GF-D8 (cell line): ENCODE measurements at regions not wholly inside any gene's neighbourhood (a gene's known extent, or its start where the extent isn't known, plus 50 kb on each side); places are given as distances from the start of the nearest gene placed in this dataset.

ENCODE experiments used
- DNase-seq: peaks from one replicate; lab custom pipeline; 2025; lab: John Stamatoyannopoulos, UW

DNA sequence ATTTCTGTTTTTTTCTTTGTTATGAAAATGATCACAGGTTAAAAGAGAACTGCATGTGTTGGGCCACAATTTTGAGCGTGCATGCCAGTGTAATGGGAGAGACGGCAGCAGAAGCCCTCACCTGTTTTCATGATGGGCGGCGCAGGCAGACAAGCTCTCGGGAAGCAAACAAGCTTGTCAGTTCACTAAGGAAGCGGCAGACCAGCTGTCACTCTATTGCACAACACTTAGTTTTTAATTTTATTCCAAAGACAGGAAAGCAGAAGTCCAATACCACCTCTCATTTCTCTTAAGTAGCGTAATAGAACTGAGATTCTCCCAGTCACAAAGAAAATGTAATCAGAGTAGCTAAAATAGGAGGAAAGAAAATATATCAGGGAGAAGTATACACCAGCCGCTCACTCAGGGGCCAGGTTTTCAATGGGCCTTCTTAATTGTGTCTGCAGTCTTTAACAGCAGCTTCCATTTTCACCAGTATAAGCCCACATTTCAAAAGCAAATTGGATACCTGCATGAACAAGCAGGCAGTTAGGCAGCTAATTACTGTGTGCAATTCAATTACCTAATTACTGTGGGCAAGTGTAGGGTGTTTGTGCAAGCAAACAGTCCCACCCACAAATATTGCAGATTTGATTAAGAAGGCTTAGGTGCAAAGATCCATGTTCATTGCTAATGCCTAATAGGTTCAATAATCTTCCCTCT lies 711.4 kb downstream of the DIAPH3 start:
- DNase-seq, result peak; percentile 58

DNA sequence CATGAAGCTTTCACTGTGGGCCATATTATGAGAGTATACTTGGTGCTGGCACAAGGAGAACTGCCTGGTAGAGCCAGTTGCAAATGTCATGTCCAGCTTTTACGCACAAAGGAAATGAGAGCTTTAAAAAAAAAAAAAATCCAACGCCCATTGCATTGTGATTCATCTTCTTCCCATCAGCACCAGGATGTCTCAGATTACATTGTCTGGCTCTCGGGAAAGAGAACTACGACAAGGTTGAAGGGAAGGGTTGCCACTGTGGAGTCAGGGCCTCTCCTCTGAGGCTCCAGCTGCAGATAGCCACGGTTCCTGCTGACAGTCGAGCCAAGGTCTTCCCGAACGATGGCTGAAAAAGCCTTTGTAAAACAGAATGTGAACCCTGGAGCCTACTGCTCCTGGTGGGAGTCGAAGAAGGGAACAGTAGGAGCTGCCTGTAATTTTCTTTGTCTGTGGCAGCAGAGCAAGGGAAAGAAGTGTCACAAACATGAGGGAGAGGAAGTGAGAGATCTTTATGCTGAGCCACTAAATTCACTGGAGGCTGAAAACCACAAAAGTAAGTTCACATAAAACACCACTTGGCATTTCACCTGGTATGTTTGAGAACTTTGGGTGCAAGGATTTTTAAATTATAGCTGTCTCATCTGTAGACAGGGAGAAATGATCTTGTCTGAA lies 704.7 kb downstream of the DIAPH3 start:
- DNase-seq, result no peak

DNA sequence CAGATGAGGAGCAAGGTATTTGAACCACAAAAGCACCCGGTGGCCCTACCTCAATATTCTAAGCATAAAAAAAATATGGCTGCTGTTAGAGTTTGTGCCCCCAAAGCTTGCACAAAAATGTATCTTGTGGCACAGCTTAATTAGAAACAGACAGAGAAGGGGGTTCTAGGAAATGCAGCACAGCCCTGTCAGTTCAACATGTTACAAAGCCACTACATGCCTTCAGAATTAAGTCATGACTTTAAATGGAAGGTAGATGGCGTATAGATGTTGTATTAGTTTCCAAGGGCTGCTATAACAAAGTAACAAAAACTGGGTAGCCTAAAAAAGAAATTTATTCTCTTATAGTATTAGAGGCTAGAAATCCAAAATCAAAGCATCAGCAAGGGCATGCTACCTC lies 703.8 kb downstream of the DIAPH3 start:
- no peak for DNase-seq

GRCh38 chr13:59461411-59461810 lies 702.3 kb downstream of the DIAPH3 start:
- DNase-seq, result no peak

- DNase-seq, result no peak
Observed at GRCh38 chr13:59463023-59463422, 700.7 kb downstream of the DIAPH3 start.

- no peak for DNase-seq
Observed at GRCh38 chr13:59464926-59465325, 698.8 kb downstream of the DIAPH3 start.

DNA sequence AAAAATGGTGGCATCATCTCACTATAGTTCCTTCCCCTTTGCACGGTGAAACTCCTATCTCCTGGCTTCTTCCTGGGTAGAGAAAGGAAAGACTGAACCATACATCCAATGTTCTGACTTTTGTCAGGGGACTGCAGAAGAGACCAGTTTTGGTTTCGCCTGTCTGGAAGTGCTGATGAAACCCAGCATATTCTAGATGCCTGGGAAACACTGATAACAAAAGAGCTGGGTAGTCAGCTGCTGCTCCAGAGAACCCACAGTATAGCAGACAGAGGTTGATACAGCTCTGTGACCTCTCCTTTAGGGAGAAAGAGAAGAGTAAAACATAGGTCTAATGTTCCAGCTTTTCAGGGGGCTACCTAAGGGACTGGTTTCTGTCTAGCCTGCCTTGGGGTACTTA lies 695.3 kb downstream of the DIAPH3 start:
- DNase-seq, result no peak

DNA sequence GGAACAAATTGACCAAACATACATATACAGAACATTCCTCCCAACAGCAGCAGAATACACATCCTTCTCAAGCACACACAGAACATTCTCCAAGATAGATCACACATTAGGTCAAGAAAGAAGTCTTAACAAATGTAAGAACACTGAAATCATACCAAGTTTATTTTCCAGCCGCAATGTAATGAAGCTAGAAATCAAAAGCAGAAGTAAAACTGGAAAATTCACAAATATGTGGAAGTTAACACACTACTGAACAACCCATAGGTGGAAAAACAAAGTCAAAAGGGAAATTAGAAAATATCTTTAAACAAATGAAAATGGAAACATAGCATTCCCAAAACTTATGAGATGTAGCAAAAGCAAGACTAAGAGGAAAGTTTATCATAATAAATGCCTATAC lies 692.6 kb downstream of the DIAPH3 start:
- DNase-seq, result no peak

- no peak for DNase-seq
Observed at GRCh38 chr13:59472134-59472533, 691.6 kb downstream of the DIAPH3 start.

GRCh38 chr13:59474696-59475095 lies 689.0 kb downstream of the DIAPH3 start:
- DNase-seq, result no peak

- no peak for DNase-seq
Observed at GRCh38 chr13:59475911-59476310, 687.8 kb downstream of the DIAPH3 start.

DNA sequence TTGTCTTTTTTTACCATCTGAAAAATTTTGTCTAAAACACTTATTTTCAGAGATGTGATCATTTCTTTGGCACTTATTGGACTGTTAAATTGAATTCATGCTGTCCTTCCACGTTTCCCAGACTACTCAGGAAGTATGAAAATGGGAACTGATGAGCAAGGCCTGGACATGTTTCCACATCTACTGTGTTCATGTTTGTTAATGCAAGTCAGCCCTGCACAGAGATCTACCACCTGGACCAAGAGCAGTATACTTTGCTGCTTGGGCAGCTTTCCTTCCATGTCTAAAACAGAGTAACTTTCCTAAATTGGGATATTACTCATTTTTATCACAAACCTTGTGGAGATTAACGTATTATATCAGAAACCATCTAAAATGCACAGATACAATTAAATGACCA lies 687.4 kb downstream of the DIAPH3 start:
- DNase-seq, result no peak

DNA sequence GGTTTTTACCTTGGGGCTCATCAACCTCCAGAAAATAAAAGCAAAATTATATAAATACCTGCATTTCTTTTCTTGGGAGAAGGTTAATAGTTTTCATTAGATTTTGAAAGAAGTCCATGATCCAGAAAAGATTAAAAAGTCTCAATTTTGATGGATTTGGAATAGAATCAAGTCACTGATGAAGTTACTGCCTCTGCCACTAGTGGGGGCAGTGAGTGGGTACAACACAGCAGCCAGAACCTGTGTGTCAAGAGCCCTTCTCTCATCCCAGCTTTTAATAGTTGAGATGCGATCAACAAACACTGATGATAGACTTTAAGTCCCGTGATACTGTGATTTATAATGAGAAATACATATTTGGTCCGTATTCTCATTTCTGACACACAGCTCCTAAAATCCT lies 686.7 kb downstream of the DIAPH3 start:
- DNase-seq, result no peak

DNA sequence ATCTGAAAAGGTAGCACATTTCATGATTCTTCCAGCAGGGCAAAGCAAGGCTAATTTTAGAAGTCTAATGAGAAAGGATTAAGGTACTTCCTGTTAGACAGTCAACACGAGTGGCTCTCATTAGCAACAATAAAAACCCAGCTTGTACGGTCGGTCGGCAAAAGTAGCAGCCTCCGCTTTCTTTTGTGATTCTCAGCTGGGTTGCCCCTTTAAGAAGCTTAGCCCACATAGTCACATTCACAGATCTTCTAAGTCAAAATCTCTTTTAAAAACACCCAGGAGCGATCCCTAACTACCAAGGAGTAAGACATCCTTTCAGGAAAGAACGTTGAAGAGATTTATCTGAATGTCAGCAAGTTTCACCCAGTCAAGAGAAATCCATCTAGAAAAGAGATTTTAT lies 684.8 kb downstream of the DIAPH3 start:
- no peak for DNase-seq

- DNase-seq, result no peak
Observed at GRCh38 chr13:59479629-59480028, 684.1 kb downstream of the DIAPH3 start.

GRCh38 chr13:59480396-59481259 lies 683.1 kb downstream of the DIAPH3 start:
- no peak for DNase-seq

DNA sequence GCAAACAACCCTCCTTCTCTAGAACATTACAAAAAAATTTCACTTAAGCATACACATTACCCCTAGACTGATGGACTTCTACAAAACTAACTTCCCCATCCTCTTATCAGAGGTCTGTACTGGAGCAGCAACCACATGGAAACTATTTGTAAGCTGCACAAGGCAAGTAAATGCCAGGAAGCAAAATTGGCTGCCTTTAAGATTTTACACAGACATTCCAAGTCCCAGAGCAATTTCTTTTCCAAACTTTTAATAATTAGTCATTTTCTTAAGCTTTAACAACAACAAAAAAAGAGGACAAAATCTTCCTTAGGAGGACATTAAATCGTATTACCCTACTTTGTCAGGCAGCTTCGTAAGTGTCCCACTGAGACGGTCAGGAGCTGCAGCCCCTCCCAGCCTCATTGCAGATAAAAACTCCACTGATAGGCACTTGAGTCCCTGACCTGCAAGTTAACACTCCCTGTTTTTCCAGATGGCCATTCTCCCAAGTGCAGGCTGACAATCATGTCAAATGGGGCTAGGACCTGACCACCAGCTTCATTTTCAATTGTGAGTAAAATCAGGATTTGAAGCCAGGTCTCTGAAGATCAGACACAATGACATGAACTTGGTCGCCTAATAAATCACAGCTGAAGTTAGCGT lies 680.1 kb downstream of the DIAPH3 start:
- no peak for DNase-seq

GRCh38 chr13:59487883-59488282 lies 675.8 kb downstream of the DIAPH3 start:
- no peak for DNase-seq

- DNase-seq, result no peak
Observed at GRCh38 chr13:59488436-59488835, 675.3 kb downstream of the DIAPH3 start.

GRCh38 chr13:59490651-59491050 lies 673.1 kb downstream of the DIAPH3 start:
- DNase-seq, result no peak

- no peak for DNase-seq
Observed at GRCh38 chr13:59492030-59492636, 671.6 kb downstream of the DIAPH3 start.

DNA sequence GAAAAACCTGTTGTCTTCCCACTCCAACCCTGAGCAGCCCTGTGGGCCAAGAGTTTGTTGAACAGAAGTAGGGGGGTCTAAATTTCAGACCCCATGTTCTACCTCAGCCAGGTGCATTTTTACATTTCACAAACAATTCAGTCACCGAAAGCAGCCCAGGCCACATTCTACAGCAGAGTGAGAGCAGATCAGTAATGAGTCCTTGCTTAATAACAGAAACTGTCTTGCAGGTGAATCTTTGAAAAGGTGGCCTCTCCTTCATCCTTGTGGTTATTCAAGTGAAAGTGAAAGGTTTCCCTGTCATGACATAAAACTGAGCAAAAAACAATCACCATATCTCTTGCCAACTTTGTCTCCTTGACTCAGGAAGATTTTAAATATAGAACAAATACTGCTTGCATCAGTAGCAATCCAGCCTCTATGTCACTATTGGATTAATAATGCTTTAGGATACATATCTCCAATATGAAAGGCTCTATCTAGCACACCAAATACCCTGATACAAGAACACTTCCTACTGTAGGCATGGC lies 670.2 kb downstream of the DIAPH3 start:
- no peak for DNase-seq
